OCI-LY7 (cell line): ENCODE measurements at regions not wholly inside any gene's neighbourhood (a gene's known extent, or its start where the extent isn't known, plus 50 kb on each side); places are given as distances from the start of the nearest gene placed in this dataset.

ENCODE experiments used
- EZH2phosphoT487 ChIP-seq: fragments of 200-600 bp; sonication (generic); IDR thresholded peaks from 2 replicates; pipeline ENCODE4 v1.6.1; 2018; ENCODE audit warnings: low read depth, borderline replicate concordance, mild to moderate bottlenecking, mixed run types, antibody characterized with exemption, low read length, moderate library complexity, mixed read lengths
- TF ChIP-seq, protein P1 (sequence below): fragments of 200-600 bp; sonication (generic); conservative IDR thresholded peaks from 2 replicates; pipeline ENCODE4 v1.5.1; 2014; ENCODE audit warnings: mild to moderate bottlenecking, antibody characterized with exemption, low read length, moderate library complexity, mixed read lengths

DNA sequence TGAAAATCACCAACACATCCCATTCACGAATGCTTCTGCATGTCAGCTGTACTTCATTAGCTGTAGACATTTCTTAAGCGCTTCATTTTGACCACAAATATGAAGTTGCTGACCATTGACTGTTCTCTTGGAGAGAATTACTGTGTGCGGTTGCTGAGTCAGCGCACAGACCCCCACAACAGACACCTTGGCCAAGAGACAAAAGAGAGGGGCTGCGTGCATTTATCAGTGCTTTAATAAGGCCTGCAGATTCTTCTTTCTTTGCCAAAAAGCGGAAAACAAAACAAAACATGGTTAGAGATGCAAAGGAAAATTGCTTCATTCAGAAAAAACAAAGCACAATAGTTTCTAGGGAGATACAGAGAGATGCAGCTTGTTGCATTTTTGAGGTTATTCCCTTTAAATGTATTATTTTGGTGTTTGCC lies 174.7 kb downstream of the ACKR3 start:
- TF ChIP-seq, protein P1, sequence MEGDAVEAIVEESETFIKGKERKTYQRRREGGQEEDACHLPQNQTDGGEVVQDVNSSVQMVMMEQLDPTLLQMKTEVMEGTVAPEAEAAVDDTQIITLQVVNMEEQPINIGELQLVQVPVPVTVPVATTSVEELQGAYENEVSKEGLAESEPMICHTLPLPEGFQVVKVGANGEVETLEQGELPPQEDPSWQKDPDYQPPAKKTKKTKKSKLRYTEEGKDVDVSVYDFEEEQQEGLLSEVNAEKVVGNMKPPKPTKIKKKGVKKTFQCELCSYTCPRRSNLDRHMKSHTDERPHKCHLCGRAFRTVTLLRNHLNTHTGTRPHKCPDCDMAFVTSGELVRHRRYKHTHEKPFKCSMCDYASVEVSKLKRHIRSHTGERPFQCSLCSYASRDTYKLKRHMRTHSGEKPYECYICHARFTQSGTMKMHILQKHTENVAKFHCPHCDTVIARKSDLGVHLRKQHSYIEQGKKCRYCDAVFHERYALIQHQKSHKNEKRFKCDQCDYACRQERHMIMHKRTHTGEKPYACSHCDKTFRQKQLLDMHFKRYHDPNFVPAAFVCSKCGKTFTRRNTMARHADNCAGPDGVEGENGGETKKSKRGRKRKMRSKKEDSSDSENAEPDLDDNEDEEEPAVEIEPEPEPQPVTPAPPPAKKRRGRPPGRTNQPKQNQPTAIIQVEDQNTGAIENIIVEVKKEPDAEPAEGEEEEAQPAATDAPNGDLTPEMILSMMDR = no peak
- no peak for TF ChIP-seq EZH2phosphoT487
